B cell (primary cell): ENCODE measurements at regions not wholly inside any gene's neighbourhood (a gene's known extent, or its start where the extent isn't known, plus 50 kb on each side); places are given as distances from the start of the nearest gene placed in this dataset.

ENCODE experiments used
- CTCF ChIP-seq: fragments of 200-600 bp; IDR thresholded peaks from one replicate; pipeline ENCODE4 v1.8.0; 2022; ENCODE audit warnings: antibody characterized with exemption, mild to moderate bottlenecking
- EZH2 ChIP-seq: IDR thresholded peaks from 2 replicates; pipeline ENCODE4 v1.6.1; 2012; ENCODE audit warnings: borderline replicate concordance, low read depth, mild to moderate bottlenecking, moderate library complexity, low read length; ENCODE audit not compliant: insufficient read depth, poor library complexity, severe bottlenecking

DNA sequence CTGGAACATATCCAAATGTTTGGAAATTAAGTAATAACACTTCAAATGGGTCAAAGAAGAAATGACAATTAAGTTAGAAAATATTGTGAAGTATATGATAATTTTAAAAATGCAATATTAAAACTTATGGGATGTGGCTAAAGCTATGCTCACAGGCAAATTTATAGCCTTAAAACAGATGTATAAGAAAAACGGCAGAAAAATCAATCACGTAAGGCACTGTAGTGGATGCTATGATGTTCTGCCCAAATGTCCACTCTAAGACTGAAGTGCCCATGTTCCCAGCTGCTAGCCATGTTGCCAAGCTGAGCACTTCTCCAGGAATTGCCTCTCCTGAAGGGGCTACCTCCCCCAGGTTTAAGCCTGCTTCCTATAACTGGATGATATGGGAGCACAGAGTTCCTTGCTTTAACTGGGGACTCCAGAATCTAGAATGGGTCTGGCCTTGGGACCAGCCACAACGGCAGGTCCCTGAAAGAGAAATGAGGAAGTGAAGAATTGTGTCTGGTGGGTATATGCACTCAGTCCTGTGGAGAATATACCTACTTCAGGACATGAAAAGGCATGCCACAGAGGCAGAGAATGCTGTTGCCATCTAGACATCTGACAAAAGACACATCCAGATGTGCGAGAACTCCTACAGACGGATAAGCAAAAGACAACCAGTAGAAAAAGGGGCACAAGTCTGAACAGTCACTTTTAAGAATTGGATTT lies 78.2 kb upstream of the RXRA start:
- TF ChIP-seq CTCF = no peak
- TF ChIP-seq EZH2 = no peak
